HG03045 (cell line): ENCODE measurements at regions not wholly inside any gene's neighbourhood (a gene's known extent, or its start where the extent isn't known, plus 50 kb on each side); places are given as distances from the start of the nearest gene placed in this dataset.

ENCODE experiments used
- ATAC-seq: cut with Tn5 transposase; IDR thresholded peaks from one replicate; pipeline ENCODE4 v1.9.1; 2021; ENCODE audit warnings: mild to moderate bottlenecking, moderate library complexity; ENCODE audit not compliant: unreplicated experiment

DNA sequence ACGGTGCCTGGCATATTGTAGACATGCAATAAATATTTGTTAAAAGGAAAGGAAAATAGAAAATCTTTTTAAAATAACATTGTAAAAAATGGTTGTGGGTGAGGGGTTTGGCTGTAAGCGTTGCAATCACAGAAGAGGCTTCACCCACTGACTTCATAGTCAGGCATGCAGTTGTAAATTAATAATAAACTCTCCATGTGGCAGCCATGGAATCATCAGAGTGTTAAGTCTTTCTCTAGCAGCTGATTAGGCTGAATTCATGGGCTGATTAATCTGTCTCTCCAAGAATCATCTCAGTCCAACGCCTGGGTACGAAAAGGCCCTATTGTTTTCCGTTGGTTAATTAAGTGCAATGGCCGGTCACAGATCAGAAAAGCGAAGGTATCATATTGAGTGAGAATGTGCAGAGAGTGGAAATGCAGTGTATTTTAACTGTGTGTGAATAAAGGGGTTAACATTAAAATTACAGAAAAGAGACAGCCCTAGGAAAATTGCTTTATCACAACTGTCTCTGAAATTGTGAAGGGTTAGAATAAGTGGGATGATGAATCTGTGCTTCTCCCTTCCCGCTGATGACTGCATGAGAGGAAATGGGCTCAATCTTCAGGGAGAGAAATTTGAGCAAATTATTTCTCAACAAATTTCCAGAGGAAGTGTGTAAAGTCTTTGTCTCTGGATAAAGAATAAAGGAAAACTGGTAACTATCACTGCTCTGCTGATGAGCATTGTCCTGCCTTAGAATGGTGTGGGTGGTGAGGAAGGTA lies 269.0 kb downstream of the FAM76B start:
- ATAC-seq = no peak

- no peak for ATAC-seq
Observed at GRCh38 chr11:95519912-95520311, 269.7 kb downstream of the FAM76B start.

DNA sequence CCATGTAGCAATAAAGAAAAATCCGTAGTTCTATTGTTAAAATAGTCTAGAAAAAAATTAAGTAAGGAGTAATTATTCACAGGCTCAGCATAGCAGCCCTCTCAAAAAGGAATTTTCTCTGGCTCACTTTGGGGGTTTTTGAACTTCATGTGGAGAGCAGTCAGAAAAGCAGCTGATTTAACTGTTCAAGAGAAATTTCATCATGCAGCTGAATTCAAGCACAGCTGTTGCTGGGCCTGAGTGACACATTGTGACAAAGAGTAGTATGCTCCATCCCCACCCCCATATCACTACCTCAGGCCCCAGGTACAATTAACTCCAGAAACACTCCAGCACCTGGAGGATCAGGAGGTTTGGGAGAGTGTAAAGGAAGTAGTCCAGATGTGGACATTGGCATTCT lies 272.1 kb downstream of the FAM76B start:
- no peak for ATAC-seq

DNA sequence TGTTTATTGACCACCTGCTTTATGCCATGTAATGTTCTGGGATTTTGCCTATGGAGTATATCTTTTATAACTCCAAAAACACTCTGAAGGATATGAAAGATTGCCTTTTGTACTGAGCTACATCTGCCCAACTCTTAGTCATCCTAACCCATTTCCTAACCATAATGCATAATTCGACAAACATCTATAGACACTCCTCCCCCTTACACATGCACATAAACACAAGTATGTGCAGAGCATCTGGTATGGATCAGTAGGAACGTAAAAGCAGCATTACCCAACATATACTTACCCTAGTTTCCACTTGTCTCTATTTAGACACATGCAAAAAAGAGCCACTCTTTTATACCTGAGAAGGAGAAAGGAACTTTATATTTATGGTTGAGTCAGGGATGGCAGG lies 272.8 kb downstream of the FAM76B start:
- ATAC-seq = no peak

DNA sequence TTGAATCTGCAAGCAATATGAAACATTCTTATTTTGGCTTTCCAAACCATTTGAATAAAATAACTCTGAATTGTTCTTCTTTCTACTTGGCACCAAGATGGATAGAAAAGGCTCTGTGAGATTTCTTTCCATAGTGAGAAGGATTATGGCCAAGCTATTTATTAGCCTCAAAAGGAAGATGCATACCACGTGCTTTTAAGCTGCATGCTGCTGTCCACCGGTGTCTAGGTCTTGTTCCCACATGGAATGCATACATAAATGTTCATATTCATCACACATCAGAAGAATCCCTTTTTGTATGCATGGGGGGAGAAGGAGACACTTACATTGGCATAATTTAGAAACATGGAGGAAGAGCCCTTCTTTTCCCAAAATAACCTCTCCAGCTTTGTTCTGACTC lies 273.4 kb downstream of the FAM76B start:
- no peak for ATAC-seq

DNA sequence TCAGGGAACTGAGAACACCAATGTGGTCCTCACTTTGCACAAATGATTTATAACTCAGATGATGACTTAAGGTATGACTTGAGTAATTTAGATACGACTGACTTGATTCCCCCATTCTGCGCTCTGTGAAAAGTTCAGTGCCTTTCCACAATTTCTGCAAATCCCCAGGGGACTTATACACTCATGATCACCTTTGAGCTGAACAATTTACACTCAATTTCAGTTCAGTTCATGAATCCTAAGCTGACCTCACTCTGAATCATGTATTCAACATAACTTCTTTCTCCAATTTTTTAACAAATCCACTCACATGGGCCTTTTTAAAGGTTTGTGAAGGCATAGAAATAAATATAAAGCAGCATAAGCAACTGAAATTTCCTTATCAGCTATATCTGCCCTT lies 274.2 kb downstream of the FAM76B start:
- no peak for ATAC-seq

GRCh38 chr11:95514416-95515110 lies 275.0 kb downstream of the FAM76B start:
- no peak for ATAC-seq

GRCh38 chr11:95512682-95513081 lies 276.9 kb downstream of the FAM76B start:
- ATAC-seq = no peak

- ATAC-seq = no peak
Observed at GRCh38 chr11:95512177-95512576, 277.4 kb downstream of the FAM76B start.

- no peak for ATAC-seq
Observed at GRCh38 chr11:95508219-95508890, 277.4 kb upstream of the SESN3 start.

GRCh38 chr11:95507794-95508193 lies 276.8 kb upstream of the SESN3 start:
- ATAC-seq = no peak

DNA sequence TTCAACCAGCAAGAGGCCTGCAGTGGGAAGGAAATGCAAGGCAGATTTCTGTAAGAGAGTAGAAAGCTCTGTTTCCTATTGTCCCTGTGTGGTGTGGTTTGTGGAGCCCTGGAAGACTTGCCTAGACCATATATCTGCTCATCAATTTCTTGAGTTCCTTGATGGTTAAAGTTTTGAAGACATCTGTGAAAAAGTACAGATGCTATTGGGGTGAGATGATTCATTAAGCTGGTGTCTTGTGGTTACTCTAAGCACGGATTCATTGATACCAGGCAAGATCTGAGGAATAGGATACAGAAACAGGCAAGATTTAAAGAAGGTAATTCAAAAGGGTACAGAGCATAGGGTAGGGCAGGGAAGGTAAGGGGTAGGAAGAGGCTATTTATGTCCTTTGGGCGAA lies 275.8 kb upstream of the SESN3 start:
- ATAC-seq = no peak

DNA sequence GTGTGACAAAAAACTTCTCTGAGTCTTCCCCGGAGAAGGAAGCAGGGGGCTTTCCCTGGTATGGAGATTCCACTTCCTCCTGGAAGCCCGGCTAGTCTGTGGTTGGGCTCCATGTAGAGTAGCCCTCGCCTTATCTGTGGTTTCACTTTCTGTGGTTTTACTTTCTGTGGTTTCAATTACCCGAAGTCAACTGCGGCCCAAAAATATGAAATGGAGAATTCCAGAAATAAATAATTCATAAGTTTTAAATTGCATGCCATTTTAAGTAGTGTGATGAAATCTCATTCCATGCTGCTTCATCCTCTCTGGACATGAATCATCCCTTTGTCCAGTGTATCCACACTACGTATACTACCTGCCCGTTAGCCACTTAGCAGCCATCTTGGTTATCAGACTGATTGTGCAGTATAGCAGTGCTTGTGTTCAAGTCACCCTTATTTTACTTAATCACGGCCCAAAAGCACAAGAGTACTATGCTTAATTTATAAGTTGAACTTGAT lies 275.0 kb upstream of the SESN3 start:
- no peak for ATAC-seq

DNA sequence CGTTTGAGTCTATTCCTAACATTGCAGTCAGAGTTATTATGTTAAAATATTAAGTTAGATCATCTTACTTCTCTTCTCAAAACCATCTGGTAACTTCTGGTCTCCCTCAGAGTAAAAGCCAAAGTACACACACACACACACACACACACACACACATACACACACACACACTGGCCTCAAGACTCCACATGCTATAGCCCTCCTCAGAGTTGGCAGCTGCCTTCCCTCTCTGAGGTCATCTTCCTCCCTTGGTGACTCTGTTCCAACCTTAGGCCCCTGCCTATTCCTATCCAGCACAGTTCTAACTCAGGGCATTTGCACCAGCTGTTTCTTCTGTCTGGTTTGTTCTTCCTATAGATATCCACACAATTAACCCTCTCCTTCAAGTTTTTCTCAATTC lies 272.0 kb upstream of the SESN3 start:
- ATAC-seq = no peak

DNA sequence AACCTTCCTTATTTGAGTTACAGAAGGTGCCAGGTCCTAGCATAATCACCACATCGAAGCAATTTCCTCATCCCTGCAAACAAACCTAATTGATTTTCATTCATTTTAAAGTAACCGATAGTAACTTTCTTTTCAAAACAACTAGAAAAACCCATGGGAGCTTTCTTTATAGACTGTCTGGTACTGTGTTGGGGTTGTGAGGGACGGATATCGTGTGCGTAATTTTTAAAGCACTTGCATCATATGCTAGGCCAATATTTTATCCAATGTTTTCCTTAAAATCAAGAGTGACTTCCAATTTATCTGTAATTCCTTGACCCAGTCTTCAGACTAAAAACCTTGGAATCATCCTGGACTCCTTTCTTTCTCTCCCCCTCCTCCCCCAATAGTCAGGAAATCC lies 271.5 kb upstream of the SESN3 start:
- no peak for ATAC-seq

- ATAC-seq = no peak
Observed at GRCh38 chr11:95501761-95502266, 270.8 kb upstream of the SESN3 start.

DNA sequence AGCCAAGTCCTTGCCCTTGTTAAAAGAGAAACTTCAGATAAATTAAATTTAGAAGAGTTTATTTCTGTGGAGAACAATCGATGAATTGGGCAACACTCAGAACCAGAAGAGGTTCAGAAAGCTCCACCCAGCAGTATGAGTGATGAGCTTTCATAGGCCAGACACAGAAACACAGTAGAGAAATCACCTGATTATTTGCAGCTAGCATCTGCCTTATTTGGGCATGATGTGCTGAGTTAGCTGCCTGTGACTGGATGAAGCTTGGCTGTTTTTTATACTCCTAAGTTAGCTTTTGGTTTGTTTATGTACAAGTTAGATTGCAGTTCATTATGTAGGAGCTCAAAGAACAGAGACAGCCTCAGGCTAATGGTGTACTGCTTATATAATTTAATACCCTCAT lies 269.5 kb upstream of the SESN3 start:
- no peak for ATAC-seq

DNA sequence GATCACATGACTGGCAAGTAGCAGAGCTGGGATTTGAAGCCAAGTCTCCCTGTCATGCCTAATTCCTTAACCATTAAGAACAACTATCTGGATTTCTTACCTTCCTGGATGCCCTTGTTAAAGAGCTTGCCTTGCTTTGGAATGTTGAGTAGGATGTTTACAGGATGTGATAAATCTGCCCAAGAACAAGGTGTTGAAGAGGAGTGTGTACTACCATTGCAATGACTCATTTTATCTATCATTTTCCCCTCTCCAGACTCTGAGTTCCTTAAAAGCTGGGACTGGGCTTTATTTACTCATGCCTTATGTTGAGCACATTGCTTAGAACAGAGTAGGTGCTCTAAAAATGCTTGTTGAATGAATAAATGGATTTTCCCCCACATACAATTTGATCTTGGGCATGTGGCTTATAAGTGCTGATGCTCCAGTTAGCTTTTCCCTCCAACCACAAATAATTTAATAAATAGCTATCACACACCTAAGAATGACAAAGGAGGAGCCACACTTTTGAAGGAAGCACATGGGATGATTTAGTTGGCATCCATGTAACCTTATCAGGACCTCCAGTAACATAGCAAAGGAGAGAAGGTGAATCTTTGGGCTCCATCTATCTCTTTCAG lies 268.6 kb upstream of the SESN3 start:
- ATAC-seq = no peak

DNA sequence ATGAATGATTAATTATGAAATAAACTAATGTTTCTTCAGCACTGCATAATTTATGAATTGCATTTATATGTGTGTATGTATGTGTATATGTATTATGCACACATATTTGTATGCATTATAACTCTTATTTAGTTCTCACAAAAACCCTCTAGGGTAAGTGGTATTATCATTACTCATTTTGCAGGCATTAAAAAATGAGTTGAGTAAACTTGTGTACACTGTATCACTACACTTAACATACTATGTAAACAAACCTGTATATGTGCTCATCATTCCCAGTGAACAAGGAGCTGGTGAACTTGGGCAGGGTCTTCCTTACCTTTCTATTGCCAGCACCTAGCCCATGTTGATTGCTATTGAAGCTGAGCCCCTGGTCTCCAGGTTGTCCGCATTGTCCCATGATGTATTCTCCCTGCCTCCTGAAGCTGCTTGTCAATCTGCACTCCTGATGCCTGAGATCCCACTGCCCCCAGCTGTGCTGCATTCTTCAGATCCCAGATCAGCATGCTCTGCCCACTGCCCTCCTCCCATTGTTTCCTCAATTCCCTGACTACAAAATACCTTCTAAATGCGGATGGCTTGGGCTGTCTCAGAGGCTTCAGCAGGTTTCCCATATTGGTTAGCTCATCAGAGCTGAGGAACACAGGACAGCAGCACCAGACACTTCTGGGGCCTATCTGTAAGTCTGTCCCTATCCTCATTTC lies 267.9 kb upstream of the SESN3 start:
- ATAC-seq = no peak

DNA sequence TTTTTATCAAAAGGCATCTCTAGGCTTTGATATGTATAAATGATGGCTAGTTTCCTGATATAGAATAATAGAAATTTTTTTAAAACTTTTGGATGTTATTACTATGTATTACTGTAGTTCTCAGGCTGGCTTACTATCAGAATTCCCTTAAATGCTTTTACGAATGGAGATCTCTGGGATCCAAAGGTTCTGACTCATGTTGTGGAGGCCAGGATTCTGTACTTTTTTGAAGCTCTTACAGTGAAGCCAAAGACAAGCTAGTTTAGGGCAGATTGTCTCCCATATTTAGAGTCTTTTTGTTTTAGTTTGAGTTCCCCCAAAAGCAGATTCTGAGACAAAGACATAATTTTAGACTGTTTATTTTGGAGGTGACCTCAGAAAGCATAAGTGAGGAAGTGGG lies 265.9 kb upstream of the SESN3 start:
- ATAC-seq = no peak

DNA sequence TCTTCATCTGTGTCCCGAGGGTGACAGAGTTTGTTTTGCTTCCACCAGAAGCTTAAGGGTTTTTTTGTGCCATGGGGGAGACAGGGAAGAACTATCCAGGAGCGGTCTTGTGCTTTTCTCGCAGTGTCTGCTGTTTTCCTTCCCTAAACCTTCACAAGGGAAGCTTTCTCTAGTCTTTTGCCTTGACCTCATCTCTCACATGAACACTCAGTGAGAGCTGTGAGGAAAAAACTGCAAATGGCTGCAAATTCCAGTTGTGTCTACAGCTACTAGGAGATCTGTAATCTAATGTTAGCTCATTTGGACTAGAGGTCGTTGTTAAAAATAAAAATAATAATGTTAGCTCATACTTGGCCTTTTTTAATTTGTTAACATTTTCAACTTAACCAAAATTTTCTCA lies 264.7 kb upstream of the SESN3 start:
- no peak for ATAC-seq
